ENCODE measurements at regions not wholly inside any gene's neighbourhood (a gene's known extent, or its start where the extent isn't known, plus 50 kb on each side); places are given as distances from the start of the nearest gene placed in this dataset.
"Not testable (repeated sequence)": the region's sequence is repeated elsewhere in the genome, so short reads cannot be mapped to it uniquely, and the experiment has no call there.

- in situ Hi-C loops (cut with MboI; ENCODE audit: low sequenced_read_pairs in 4 of 4) = no loop called here
- H3K27ac ChIP-seq = no peak overlapping the region
- H3K27me3 ChIP-seq = no peaks in the 10 kb centered on the region
- TF ChIP-seq POLR2A (IDR thresholded peaks at IDR 0.05) (no peak), CTCF (IDR thresholded peaks at IDR 0.05 in 4 of 5, conservative IDR thresholded peaks at IDR 0.05 in 1 of 5) (no peak)
- H3K36me3 ChIP-seq = no peaks in the 10 kb centered on the region
- H3K4me3 ChIP-seq = no peak overlapping the region
- intact Hi-C loops (cut with DNase I; ENCODE audit: low total_unique reads) = no loop called here
- no peak for ATAC-seq
- no peaks in the 10 kb centered on the region for H3K9me3 ChIP-seq
- DNase-seq = no peak
- H3K4me1 ChIP-seq = no peaks in the 10 kb centered on the region
These were observed 174.1 kb upstream of the ETV3 start for GRCh38 chr1:157312082-157312812.

GRCh38 chr1:157311730-157312081 lies 173.5 kb upstream of the ETV3 start:
- H3K4me1 ChIP-seq = no peaks in the 10 kb centered on the region
- H3K36me3 ChIP-seq = no peaks in the 10 kb centered on the region
- TF ChIP-seq CTCF (IDR thresholded peaks at IDR 0.05 in 4 of 5, conservative IDR thresholded peaks at IDR 0.05 in 1 of 5) = no peak
- no peak for TF ChIP-seq POLR2A (IDR thresholded peaks at IDR 0.05)
- in situ Hi-C loops (cut with MboI; ENCODE audit: low sequenced_read_pairs in 4 of 4) = no loop called here
- no peak overlapping the region for H3K4me3 ChIP-seq
- DNase-seq = no peak
- no peak for ATAC-seq
- H3K27ac ChIP-seq = no peak overlapping the region
- intact Hi-C loops (cut with DNase I; ENCODE audit: low total_unique reads) = no loop called here
- H3K27me3 ChIP-seq = no peaks in the 10 kb centered on the region
- H3K9me3 ChIP-seq = no peaks in the 10 kb centered on the region

- intact Hi-C loops (cut with DNase I; ENCODE audit: low total_unique reads); DNase-seq; H3K27ac ChIP-seq; ATAC-seq; H3K27me3 ChIP-seq; in situ Hi-C loops (cut with MboI; ENCODE audit: low sequenced_read_pairs in 4 of 4); H3K4me1 ChIP-seq; H3K9me3 ChIP-seq; H3K36me3 ChIP-seq; H3K4me3 ChIP-seq: not testable (repeated sequence)
These were observed 172.9 kb upstream of the ETV3 start for GRCh38 chr1:157310805-157311729.

- in situ Hi-C loops (cut with MboI; ENCODE audit: low sequenced_read_pairs in 4 of 4) (no loop called here), intact Hi-C loops (cut with DNase I; ENCODE audit: low total_unique reads) (no loop called here)
- Histone ChIP-seq H3K9me3 (no peaks in the 10 kb centered on the region), H3K4me3 (no peak overlapping the region), H3K27me3 (no peaks in the 10 kb centered on the region), H3K27ac (no peak overlapping the region), H3K4me1 (no peaks in the 10 kb centered on the region), H3K36me3 (no peaks in the 10 kb centered on the region)
- TF ChIP-seq CTCF (IDR thresholded peaks at IDR 0.05 in 4 of 5, conservative IDR thresholded peaks at IDR 0.05 in 1 of 5) (no peak), POLR2A (IDR thresholded peaks at IDR 0.05) (no peak)
- no peak for ATAC-seq
- DNase-seq = no peak
These were observed 172.2 kb upstream of the ETV3 start for GRCh38 chr1:157310401-157310800.

- in situ Hi-C loops (cut with MboI; ENCODE audit: low sequenced_read_pairs in 4 of 4) (no loop called here), intact Hi-C loops (cut with DNase I; ENCODE audit: low total_unique reads) (no loop called here)
- TF ChIP-seq POLR2A (IDR thresholded peaks at IDR 0.05) = no peak
- no peak for TF ChIP-seq CTCF (IDR thresholded peaks at IDR 0.05 in 4 of 5, conservative IDR thresholded peaks at IDR 0.05 in 1 of 5)
- no peak for DNase-seq
- no peaks in the 10 kb centered on the region for H3K36me3 ChIP-seq
- no peaks in the 10 kb centered on the region for H3K9me3 ChIP-seq
- H3K4me3 ChIP-seq = no peak overlapping the region
- ATAC-seq = no peak
- no peaks in the 10 kb centered on the region for H3K4me1 ChIP-seq
- H3K27ac ChIP-seq = no peak overlapping the region
- H3K27me3 ChIP-seq = no peaks in the 10 kb centered on the region
These were observed 169.3 kb upstream of the ETV3 start for GRCh38 chr1:157307491-157307890.

Data from gastrocnemius medialis (tissue), 4 donors.